ENCODE measurements at regions not wholly inside any gene's neighbourhood (a gene's known extent, or its start where the extent isn't known, plus 50 kb on each side); places are given as distances from the start of the nearest gene placed in this dataset.

- intact Hi-C loops (cut with micrococcal nuclease; ENCODE audit: unreplicated experiment) (no loop called here), in situ Hi-C loops (cut with HindIII; ENCODE audit: extremely low pct_ligation_motif_present, low pct_unique_long_range_greater_than_20kb) (no loop called here)
- no peaks in the 10 kb centered on the region for H3K79me2 ChIP-seq (ENCODE audit: insufficient read depth, low read length)
- ChIA-PET CTCF (ENCODE audit: low intra/inter-chr PET ratio, low total read pairs) (no interaction called here), POLR2A (no interaction called here)
- no peak overlapping the region for H3K9ac ChIP-seq (ENCODE audit: insufficient read depth, low read depth, low read length)
- TF ChIP-seq ZNF564 (CRISPR knock-in tag; IDR thresholded peaks at IDR 0.05) (no peak), ZNF607 (CRISPR knock-in tag; IDR thresholded peaks at IDR 0.05; ENCODE audit: borderline replicate concordance) (no peak), ZBTB7A (CRISPR knock-in tag; IDR thresholded peaks at IDR 0.05) (no peak), ZNF121 (CRISPR knock-in tag; IDR thresholded peaks at IDR 0.05) (no peak), HMGXB4 (CRISPR knock-in tag; IDR thresholded peaks at IDR 0.05; ENCODE audit: borderline replicate concordance in 1 of 2, low read depth in 1 of 2) (no peak), ZNF20 (CRISPR knock-in tag; IDR thresholded peaks at IDR 0.05) (no peak), TBX2 (CRISPR knock-in tag; IDR thresholded peaks at IDR 0.05; ENCODE audit: borderline replicate concordance) (no peak), TBL1XR1 (IDR thresholded peaks at IDR 0.05; ENCODE audit: borderline replicate concordance, low read length, partially characterized antibody) (no peak), DBP (CRISPR knock-in tag; IDR thresholded peaks at IDR 0.05; ENCODE audit: not compliant biosample characterization) (no peak), SNAPC5 (CRISPR knock-in tag; IDR thresholded peaks at IDR 0.05; ENCODE audit: borderline replicate concordance) (no peak), ZNF710 (CRISPR knock-in tag; IDR thresholded peaks at IDR 0.05; ENCODE audit: borderline replicate concordance) (no peak), CHD4 (IDR thresholded peaks at IDR 0.05; ENCODE audit: borderline replicate concordance, low read length) (no peak), ZFP91 (CRISPR knock-in tag; IDR thresholded peaks at IDR 0.05; ENCODE audit: borderline replicate concordance) (no peak), CREB3 (CRISPR knock-in tag; IDR thresholded peaks at IDR 0.05) (no peak), SMARCE1 (IDR thresholded peaks at IDR 0.05; ENCODE audit: borderline replicate concordance) (no peak), ZNF83 (CRISPR knock-in tag; IDR thresholded peaks at IDR 0.05; ENCODE audit: borderline replicate concordance) (no peak)
- no peak for ATAC-seq
- WGBS (ENCODE audit: low lambda C conversion rate) = 22% methylated on average over 10 of the region's 10 CpGs
- no peaks in the 10 kb centered on the region for H3K36me3 ChIP-seq (replicated peaks in 1 of 2; ENCODE audit: control insufficient read depth in 1 of 2, insufficient read depth in 2 of 2, low read length in 2 of 2)
- no peak for FAIRE-seq
- BruUV-seq (replicated peaks) = no TSS peak
- H3K4me3 ChIP-seq (replicated peaks in 1 of 3; ENCODE audit: insufficient read depth in 1 of 3, low read depth in 2 of 3, low read length in 3 of 3) = no peak overlapping the region
- H3K27me3 ChIP-seq (ENCODE audit: control insufficient read depth in 1 of 2, insufficient read depth in 2 of 2, low read length in 2 of 2) = no peaks in the 10 kb centered on the region
- no peaks in the 10 kb centered on the region for H4K20me1 ChIP-seq (ENCODE audit: insufficient read depth, low read length)
- H3K9me3 ChIP-seq (ENCODE audit: low read length) = peaks cover 31% of the 10 kb centered on the region
- H2AFZ ChIP-seq (ENCODE audit: low read length) = no peak overlapping the region
- H3K27ac ChIP-seq (ENCODE audit: extremely low read length, insufficient read depth, low read length) = no peak overlapping the region
- DNase-seq (ENCODE audit: low spot score) = no peak
- H3K4me1 ChIP-seq (ENCODE audit: insufficient read depth, low read length) = no peaks in the 10 kb centered on the region
- no peak overlapping the region for H3K4me2 ChIP-seq (ENCODE audit: low read depth, low read length)
These were observed 682.8 kb upstream of the NR2F2 start for GRCh38 chr15:95647531-95648277.
